HK-2 (cell line): ENCODE measurements at regions not wholly inside any gene's neighbourhood (a gene's known extent, or its start where the extent isn't known, plus 50 kb on each side); places are given as distances from the start of the nearest gene placed in this dataset.

Source experiments
- DNase-seq: peaks from one replicate; pipeline ENCODE4 v3.0.0-alpha.2; 2018; ENCODE audit not compliant: unreplicated experiment

DNA sequence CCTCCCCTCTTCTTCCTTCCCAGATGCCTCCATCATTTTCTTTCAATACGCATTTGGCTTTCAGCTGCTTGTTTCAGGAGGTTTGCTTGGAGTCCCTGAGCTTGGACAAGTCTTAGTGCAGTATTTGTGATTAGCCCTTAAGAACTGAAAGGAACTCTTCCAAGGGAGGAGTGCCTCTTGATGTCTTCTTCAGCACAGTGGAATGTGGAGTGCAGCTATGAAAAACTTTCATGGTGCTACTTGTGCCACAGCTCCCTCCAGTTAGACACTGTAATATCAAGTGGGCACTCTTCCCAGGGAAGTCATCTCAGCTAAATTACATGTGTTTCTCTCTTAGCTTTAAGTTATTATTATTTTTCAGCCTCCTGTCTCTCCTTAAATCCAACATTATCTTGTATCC is 173.1 kb downstream of the NECTIN3 start:
- DNase-seq: no peak

DNA sequence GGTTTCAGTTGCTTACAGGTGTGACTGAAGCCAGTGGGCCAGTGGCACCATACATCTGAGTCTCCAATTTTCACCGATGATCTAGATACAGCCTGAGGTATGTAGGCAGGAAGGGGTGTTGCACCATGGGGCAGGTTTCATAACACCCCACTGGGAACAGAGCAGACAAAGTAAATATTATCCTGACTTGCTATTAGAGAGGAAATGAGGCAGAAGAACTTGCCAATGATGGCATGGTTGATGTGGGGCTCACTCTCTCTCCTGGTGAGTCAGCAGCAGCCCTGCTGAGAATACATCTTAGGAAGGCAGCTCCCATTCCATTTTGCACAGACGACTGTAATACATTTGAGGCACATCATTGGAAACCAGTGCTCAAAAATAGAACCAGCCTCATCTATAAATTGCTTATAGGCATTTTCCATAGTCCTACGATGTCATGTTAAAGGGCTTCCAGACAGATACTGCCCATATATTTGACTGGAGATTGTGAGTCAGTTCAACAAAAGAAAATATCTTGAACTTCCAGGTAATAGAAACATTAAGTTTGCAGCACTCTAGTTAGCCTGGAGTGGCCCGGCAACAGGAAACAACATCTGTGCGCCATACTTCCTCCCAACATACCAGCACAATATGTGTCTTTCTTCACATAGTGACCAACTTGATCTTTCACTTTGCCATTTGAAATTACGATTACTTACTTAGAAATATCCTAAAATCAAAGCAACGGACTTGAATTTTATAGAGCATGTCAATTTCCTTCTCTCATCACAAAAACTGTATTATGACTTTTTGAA is 175.5 kb downstream of the NECTIN3 start:
- DNase-seq: peak; percentile 51

DNA sequence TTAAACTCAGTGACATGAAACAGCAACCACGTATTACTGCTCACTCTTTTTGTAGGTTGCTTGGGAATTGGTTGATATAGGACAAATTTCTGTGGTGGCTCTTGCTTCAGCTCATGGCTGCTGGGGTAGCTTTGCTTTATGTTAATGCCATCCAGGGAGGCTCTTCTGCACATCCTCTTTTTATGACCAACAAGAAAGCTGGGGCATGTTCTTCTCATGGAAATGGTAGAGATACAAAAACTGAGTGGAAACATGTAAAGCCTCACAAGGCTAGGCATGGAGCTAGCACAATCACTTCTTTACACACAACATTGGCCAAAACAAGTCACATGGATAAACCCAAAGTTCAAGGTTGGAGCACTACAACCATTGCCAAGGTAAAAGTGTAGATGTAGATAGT is 176.8 kb downstream of the NECTIN3 start:
- no peak for DNase-seq

DNA sequence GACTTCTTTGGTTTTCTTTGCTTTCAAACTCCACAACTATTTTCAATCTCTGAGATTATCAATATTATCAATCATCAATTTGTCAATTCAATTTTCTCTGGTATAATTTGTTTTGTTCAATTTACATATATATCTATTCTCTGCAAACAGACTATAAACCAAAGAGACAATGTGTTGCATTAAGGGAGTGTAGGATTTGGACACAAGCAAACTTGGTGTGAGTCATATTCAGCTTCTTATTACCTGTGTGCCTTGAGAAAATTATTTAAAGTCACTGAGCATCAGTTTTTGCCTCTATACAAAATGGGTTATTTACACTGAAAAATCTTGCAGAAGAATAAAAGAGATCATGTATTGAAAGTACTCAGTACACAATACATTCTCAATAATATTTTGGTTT is 177.8 kb downstream of the NECTIN3 start:
- no peak for DNase-seq

DNA sequence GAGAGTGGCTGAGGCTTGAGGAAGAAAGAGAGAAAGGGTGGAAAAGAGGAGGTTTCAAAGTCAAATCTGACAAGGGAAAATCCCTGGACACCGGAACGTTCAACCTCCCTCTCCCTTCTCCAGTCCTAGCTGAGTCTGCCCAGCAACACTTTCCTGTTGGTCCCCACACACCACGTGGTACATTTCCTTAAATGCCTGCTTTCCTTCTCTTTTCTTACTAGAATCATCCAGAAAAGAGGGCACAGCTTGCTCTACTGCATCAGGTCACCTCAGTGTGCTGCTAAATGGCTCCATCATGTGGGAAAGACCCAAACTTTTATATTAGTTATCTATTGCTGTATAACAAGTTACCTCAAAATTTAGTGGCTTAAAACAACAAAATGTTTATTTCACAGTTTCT is 181.2 kb downstream of the NECTIN3 start:
- DNase-seq: no peak

DNA sequence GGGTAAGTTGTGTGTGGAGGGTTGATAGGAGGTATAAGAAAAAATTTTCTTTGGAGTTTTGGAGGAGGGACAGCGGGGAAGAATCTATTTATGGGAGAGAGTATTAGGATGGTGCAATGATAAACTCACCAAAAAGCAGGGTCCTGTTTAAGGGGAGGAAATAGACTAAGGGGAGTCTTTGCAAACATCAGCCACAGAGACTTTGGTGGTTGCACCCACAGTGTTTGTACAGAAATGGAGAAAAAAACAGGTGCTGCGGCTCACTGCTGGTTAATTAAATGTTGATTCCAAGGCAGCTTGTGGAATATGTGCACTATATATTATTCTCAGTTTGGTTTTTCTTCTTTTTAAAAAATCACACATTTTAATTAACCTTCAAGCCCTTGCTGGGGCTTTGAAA is 182.1 kb downstream of the NECTIN3 start:
- no peak for DNase-seq

DNA sequence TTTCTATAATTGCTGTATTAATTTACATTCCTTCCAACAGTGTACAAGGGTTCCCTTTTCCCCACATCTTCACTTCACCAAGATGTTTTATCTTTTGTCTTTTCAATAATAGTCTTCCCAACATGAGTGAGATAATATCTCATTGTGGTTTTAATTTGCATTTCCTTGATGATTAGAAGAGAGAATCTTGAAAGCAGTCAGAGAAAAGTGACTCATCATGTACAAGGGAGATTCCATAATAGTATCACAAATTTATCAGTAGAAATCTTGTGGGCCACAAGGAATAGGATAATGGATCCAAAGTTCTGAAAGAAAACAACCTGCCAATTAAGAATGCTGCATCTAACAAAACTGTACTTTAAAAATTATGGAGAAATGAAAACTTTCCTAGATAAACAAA is 189.3 kb downstream of the NECTIN3 start:
- DNase-seq: no peak

DNA sequence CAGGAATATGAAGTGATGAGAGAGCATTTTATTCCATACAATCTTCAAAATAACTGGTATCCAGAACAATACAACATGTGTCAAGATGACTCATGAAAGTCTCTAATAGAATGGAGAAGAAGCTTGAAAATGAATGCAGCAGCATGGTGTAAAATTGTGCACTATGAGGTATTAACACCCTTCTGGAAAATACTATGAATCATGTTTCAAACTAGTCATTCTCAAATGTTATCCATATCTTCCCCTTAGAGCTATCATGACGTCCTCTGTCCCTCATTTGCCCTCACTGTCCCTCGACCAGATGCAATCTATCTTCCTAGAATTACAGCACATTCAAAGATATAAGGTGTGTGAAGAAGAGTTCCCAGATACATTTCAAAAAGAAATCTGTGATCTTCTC is 198.2 kb downstream of the NECTIN3 start:
- DNase-seq: no peak

DNA sequence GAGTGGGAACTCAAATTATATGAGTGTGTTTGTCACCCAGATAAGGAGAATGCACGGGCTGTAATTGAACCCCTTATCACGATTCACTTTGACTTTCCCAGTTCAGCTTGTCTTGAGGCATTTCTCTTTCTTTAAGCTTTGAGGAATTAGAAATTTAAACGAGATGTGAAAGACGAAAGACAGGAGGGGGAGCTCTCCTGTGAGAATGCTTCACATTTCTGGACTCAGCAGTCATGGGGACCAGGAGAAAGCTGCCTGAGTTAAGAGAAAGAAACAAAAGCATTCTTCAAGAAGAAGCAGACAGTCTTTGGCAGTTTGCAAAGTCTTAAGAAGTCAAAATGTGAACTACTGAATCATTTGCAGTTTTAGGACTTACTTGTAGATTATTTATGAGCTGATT is 205.6 kb downstream of the NECTIN3 start:
- no peak for DNase-seq

DNA sequence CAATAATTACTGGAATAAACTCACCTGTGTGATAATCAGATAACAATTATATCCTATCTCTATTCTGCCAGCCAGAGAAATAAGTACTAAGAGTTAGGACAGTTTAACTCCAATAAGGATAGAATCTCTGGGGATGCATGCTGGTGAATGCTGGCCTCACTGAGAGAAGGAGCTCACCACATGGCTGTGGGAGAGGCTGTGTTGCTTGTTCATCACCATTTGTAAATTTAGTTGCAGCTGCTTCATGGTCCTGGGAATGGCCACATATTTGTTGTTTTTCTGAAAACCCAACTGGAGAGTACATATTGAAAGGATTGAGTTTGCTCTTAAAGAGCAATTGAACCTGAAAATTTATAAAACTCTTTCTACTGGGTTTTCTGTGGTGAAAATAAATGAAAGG is 207.3 kb downstream of the NECTIN3 start:
- DNase-seq: no peak

DNA sequence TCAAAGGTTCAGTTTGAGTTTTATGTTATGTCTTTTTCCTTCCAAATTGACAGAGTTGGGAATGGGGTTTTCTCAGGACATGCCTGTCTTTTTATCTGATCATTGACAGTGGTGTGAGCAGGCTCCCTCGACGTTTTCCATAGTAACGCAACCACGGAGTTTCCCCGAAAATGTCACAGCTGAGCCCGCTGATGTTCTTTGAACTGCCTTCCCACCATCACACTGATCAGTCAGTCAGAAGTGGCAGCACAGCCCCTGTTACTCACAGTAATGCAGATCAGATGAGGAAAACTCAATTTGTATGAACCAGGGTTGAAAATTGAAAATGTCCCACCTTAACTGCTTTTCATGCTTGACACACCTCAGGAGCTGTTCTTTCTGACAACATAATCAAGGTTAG is 210.4 kb downstream of the NECTIN3 start:
- DNase-seq: no peak

DNA sequence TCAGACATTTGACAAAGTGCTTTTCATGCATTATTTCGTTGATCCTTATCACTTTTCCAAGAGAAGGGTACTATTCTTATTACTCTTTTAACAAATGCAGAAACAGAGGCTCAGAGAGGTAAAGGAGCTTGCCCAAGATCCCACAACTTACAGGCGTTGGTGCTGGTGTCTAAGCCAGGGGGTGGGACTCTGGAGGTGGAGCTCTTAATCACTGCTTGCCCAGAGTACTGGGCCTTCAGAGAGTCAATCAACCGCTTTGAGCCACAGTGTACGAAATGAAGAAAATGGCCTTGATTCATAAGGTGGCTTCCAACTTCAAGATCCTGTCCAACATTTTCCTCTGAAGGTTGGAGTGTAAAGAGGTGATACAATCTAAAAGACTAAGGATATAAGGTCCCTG is 211.5 kb downstream of the NECTIN3 start:
- no peak for DNase-seq

DNA sequence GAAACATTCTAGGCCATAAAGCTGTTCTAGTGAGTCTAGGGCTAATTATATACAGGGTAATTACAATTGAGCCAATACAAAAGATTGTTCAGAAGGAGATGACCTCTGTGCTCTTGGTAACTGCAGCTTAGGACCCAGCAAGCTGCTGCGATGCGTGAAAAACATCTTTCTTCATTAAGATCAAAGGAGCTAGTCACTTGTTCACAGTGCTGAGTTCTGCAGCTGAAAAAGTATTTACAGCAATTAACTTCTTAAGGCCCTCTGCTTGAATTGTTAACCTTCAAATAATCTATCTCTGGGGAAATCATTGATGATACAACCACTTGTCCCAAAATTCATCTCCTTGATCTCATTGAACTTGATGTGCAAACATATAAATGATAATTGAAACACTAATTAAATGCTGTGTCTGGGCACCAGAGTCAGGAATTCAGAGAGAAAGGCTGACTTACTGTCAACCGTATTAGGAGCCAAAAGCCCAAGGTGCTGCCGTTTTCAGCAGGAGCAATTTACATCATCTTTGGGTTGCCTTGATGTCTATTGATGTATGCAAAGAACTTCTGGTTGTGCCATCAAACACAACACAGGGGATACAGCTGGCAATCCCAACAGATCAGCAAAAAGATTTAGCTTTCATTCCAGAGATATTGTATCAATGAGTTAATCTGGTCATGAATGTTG is 213.0 kb downstream of the NECTIN3 start:
- DNase-seq: no peak

DNA sequence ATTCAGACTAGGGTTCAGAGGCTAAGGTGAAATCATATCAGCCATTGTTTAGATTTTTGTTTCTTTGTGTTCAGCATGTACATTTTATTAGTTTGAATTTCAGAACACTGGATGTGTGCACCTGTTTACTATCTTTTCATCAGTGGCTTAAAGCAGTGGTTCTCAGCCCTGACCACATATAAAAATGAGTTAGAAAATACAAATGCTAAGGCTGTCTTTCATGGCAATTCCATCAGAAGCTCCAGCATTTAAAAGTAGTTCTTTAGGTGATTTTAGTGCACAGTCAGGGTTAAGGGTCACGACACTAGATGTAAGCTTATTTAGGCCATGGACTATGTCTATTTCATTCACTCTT is 213.5 kb downstream of the NECTIN3 start:
- DNase-seq: no peak

DNA sequence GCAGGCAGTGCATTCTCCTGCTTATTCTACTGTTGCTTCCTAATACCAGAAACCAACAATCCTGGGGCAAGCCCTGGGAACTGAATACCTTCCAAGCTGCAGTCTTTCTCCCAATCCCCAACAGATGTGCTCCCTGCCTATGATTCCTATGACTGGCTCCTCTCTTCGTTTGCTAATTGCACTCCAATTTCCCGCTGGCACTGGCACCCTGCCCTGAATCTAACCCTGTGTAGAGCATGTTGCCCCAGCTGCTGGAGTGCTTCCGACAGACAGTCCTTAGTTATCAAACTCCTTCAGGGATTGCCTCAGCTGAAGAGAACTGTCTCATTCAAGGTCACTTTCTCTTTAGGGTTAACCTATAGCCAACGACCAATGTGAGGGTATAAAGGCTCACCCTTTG is 214.1 kb downstream of the NECTIN3 start:
- DNase-seq: no peak

DNA sequence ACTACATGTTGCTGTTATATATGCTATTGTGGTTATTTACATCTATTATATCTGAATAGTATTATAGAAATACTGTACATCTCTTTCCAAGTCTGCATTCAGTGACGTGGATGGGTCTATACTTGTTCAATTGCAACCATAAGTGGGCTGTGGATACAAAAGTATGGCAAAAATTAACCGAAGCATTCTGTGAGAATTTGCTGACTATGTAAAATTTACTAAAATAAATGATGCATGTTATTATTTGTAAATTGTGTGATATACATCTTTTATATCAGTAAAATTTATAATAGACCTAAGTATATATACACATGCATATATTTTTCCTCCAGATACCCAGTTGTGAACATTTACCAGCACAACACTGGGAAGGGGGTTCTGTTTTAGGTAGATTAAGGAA is 215.1 kb downstream of the NECTIN3 start:
- DNase-seq: no peak

DNA sequence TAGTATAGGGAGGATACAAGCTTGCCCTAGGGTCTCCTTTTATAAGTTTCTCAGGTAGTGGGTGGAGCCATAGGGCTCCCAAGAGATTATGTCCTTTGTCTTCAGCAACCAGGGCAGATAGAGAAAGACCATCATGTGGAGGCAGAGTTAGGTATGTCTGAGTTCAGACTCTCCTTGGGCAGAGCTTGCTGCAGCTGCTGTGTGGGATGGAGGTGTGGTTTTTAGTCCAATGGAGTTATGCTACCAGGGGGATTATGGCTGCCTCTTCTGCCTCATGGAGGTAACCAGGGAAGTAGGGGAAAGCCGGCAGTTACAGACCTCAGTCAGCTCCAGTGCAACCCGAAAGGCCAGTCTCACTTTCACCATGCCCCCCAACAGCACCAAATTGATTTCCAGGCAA is 220.5 kb downstream of the NECTIN3 start:
- no peak for DNase-seq

DNA sequence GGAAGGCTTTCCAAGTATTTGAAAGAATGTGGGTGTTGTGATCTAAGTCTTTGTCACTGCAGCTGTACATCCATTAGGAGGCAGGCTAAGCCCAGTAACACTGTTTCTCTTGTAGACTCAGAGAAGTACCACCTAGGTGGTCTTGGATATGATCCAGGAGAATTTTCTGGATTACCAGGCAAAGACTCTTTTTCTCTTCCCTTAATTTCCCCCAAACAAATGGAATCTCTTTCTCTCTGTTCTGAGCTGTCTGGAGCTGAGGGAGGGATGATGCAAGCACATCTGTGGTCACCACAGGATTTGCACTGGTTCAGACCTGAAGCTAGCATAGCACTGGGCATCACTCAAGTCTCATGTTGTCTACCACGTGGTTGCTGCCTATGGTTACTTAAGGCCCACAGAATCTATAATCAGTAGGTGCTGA is 227.6 kb downstream of the NECTIN3 start:
- no peak for DNase-seq

DNA sequence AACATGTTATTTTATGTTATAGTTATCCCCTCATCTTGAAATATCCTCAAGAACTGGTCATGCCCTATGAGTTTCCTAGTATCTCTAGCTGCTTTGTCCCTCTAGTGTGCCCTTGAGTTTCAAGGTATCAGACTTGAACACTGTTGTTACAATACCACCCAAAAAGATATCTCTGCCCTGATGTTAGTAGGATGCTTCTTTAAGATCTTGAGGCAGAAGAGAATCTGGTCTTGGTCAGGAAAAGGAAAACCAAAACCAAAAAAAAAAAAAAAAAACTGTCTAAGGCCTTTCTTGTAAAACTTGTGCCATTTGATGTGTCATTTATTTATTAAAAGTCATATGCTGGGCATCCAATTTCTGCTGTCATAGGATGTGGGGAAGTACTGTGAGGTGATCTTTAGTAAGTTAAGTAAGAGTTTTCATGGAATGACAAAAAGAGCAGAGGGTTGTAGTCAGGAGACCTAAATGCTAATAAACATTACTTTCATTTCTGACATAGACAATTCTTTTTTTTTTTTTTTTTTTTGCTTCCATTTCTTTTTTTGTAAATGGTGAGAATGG is 229.7 kb downstream of the NECTIN3 start:
- no peak for DNase-seq

DNA sequence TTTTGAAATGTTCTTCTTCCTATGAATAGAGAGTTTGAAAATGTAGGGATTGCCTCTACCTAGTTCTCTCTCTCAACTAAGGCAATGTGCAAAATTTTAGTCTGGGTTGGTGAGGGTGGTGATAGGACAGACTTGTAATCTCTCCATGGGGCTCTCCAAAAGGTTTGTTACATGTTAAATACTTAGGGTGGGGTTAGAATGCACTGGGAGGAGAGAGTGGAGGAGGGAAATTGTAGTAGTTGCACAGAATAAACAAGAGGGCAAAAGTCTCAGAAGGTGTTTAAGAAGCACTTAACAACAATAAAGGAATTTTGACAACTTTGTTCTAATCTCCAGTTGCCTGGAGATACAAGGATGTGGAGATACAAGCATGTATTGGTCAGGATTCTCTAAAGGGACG is 230.4 kb downstream of the NECTIN3 start:
- DNase-seq: no peak

DNA sequence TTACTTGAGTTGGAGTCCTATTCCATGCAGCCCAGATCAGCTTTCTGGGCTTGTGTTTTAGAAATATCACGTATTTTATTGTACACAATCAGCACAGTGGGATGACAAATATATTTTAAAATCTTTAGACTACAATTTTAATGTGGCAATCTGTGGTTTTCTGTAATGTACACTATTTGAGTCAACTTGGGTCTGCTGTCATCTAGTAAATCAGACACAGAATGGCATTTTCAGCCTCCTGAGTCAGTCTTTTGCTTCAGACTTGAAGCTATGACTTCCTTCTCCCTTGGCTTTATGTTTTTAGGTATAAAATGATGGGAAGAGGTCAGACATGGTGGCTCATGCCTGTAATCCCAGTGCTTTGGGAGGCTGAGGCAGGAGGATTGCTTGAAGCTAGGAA is 232.1 kb downstream of the NECTIN3 start:
- no peak for DNase-seq

DNA sequence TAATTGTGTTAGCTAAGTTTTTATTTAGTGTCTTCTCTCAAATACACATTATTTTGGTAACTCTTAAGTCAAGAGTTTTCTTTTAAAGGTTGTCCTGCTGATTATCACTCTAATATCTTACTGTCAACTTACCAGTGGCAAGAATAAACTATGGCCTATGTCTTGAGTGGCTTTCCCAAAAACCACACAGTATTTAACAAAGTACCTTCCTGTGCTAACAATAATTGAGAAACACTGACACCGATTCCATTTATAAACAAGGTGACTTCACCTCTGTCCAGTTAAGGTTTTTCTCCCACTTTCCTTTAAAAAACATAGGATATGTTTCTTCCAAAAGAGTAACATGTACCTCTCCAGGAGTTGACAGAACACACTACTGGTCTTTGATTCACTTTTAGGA is 234.3 kb upstream of the CD96 start:
- DNase-seq: no peak

DNA sequence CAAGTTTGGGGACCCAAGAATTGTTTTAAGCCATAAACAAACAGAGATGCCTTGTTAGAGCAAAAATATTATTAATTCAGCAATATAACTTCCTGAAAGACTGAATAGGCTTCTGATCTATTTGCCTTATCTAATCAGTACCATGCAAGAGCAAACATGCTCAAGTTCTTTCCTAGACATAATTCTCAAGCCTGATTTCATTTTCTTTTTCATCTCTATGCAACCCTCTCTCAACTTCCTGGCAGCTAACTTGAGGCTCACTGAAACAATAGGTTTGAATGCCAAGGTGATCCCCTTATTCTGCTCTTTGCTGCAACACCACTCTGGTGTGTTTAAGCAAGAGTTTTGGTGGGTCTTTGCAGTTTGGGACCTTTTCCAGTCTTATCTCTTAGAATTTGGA is 230.9 kb upstream of the CD96 start:
- no peak for DNase-seq
